ENCODE measurements at regions not wholly inside any gene's neighbourhood (a gene's known extent, or its start where the extent isn't known, plus 50 kb on each side); places are given as distances from the start of the nearest gene placed in this dataset.

- TF ChIP-seq EP300 (IDR thresholded peaks at IDR 0.05; ENCODE audit: borderline replicate concordance in 1 of 2, low read depth in 2 of 2, low read length in 2 of 2) (no peak), CHD1 (IDR thresholded peaks at IDR 0.05; ENCODE audit: low read depth, low read length) (no peak)
Observed at GRCh38 chr15:100716456-100717085, 114.2 kb downstream of the ASB7 start.

Measured in H1 (cell line).